ENCODE measurements at regions not wholly inside any gene's neighbourhood (a gene's known extent, or its start where the extent isn't known, plus 50 kb on each side); places are given as distances from the start of the nearest gene placed in this dataset.

DNA sequence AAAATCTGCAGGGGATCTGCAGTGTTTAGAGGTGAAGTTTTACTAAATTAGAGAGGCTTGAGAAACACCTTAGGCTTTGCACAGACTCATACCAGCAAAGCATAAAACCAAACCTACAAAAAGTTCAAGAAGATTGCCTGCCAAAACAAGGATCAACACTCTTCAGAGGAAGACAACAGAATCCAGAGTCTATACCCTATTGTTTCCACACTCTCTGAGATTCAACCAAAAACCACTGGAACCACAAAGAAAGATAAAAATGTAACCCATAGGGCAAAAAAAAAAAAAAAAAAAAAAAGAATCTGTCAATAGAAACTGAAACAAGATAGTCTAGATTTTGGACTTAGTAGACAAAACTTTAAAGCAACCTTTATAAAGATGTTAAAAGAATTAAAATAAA, 102.7 kb downstream of the ANKRD60 start:
- TF ChIP-seq, protein P1, sequence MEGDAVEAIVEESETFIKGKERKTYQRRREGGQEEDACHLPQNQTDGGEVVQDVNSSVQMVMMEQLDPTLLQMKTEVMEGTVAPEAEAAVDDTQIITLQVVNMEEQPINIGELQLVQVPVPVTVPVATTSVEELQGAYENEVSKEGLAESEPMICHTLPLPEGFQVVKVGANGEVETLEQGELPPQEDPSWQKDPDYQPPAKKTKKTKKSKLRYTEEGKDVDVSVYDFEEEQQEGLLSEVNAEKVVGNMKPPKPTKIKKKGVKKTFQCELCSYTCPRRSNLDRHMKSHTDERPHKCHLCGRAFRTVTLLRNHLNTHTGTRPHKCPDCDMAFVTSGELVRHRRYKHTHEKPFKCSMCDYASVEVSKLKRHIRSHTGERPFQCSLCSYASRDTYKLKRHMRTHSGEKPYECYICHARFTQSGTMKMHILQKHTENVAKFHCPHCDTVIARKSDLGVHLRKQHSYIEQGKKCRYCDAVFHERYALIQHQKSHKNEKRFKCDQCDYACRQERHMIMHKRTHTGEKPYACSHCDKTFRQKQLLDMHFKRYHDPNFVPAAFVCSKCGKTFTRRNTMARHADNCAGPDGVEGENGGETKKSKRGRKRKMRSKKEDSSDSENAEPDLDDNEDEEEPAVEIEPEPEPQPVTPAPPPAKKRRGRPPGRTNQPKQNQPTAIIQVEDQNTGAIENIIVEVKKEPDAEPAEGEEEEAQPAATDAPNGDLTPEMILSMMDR (IDR thresholded peaks at IDR 0.05), result no peak
- TF ChIP-seq POLR2A (IDR thresholded peaks at IDR 0.05), result no peak

Measured in breast epithelium (tissue), 3 donors.